ENCODE measurements at regions not wholly inside any gene's neighbourhood (a gene's known extent, or its start where the extent isn't known, plus 50 kb on each side); places are given as distances from the start of the nearest gene placed in this dataset.
"Not testable (repeated sequence)": the region's sequence is repeated elsewhere in the genome, so short reads cannot be mapped to it uniquely, and the experiment has no call there.

DNA sequence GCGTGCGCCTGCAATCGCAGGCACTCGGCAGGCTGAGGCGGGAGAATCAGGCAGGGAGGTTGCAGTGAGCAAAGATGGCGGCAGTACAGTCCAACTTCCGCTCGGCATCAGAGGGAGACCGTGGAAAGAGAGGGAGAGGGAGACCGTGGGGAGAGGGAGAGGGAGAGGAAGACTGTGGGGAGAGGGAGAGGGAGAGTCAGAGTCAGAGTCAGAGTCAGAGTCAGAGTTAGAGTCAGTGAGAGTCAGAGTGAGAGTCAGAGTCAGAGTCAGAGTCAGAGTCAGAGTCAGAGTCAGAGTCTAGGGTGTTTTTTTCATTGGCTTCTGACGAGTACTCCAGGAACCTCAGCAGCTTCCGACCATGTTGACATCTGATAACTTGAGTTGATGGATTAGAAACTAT, 75.6 kb upstream of the NMUR2 start:
- not testable (repeated sequence) for TF ChIP-seq CTCF (IDR thresholded peaks at IDR 0.05); POLR2A (IDR thresholded peaks at IDR 0.05; ENCODE audit: low read depth); POLR2AphosphoS5 (IDR thresholded peaks at IDR 0.05)
